AG04450 (cell line): ENCODE measurements at regions not wholly inside any gene's neighbourhood (a gene's known extent, or its start where the extent isn't known, plus 50 kb on each side); places are given as distances from the start of the nearest gene placed in this dataset.

Source experiments
- CTCF ChIA-PET: fragments of 300-600, 350-600 bp; formaldehyde crosslinking; extraction: SDS; loops from one replicate; lab custom pipeline; 2022; ENCODE audit warnings: antibody characterized with exemption, inconsistent platforms; lab: Charles Lee
- POLR2A ChIA-PET: fragments of 350-600 bp; formaldehyde crosslinking; extraction: SDS; loops from one replicate; lab custom pipeline; 2021; ENCODE audit warnings: antibody characterized with exemption, inconsistent platforms; lab: Yijun Ruan, JAX
- DNase-seq: peaks from one replicate; pipeline ENCODE4 v3.0.0-alpha.2; 2011; ENCODE audit warnings: low read depth, low spot score
- H3K27ac ChIP-seq: one replicate; pipeline ENCODE4 v1.5.1; 2012; ENCODE audit warnings: low read depth, low read length, control low read depth
- H3K27me3 ChIP-seq: one replicate; pipeline ENCODE4 v1.6.0; 2012; ENCODE audit warnings: low read length; ENCODE audit not compliant: control insufficient read depth, insufficient read depth
- H3K4me3 ChIP-seq: 2 replicates; pipeline ENCODE4 v1.5.1; 2011; ENCODE audit warnings: mild to moderate bottlenecking, low read depth, low read length, control low read depth
- H3K9me3 ChIP-seq: 2 replicates; pipeline ENCODE4 v1.5.1; 2012; ENCODE audit warnings: low read length; ENCODE audit not compliant: control insufficient read depth, insufficient read depth
- CTCF ChIP-seq: IDR thresholded peaks from 2 replicates; pipeline ENCODE4 v1.5.1; 2011; ENCODE audit warnings: low read depth, low read length, control low read depth, inconsistent platforms

DNA sequence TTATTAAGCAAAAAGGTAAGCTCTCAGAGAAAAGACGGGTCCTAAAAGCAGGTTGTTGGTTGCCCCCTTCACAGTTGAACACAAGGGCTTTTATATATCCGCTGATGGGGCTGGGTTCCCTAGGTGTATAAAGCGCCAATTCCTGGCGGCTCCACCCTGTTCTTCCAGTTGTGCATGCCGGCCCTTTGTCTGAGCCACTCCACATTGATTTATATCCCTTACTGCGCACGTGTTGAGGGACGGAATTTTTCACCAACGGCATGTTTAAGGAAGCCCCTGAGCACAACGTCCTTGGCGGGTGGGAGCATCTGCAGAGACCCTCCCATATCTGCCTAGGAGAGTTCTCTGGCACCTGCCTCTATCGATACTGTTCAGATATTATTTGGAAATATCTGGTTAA, 135.7 kb downstream of the DTHD1 start:
- POLR2A ChIA-PET = no interaction called here

DNA sequence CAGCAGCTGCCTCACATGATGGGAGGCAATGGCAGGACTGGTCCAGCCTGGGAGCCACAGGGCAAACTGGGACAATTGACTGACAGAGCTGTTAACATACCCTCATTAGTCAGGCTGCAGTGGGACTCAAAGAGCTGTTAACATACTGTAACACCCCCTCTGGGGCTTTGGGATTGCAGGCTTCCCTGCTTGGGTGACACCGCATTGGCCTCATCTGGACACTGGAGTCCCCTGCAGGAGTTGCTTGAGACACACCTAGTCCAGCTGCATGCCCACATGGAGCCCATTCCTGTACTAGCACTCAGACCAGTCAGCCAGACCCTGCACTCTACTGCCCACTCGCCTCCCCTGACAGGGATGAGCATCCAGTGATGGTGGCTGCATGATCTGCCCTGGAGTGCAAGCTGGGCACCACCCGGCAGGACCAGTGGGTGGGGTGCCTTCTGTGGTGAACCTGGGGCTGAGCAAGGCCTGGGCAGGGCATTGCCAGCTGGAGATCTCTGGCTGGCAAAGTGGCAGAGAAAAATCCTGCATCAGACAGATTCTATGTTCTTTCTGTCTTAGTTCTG, 138.8 kb downstream of the DTHD1 start:
- TF ChIP-seq CTCF = no peak
- DNase-seq = no peak
- Histone ChIP-seq H3K9me3 (peaks cover 17% of the 10 kb centered on the region), H3K27ac (no peak overlapping the region), H3K4me3 (no peak overlapping the region), H3K27me3 (no peaks in the 10 kb centered on the region)
- ChIA-PET CTCF (no interaction called here), POLR2A (no interaction called here)

More for the DNA sequence above, 135.7 kb downstream of the DTHD1 start:
- no peak overlapping the region for H3K4me3 ChIP-seq
- peaks cover 11% of the 10 kb centered on the region for H3K9me3 ChIP-seq
- H3K27me3 ChIP-seq = no peaks in the 10 kb centered on the region
- CTCF ChIA-PET = no interaction called here
- H3K27ac ChIP-seq = no peak overlapping the region
- TF ChIP-seq CTCF = no peak
- DNase-seq = no peak

- no peak overlapping the region for H3K4me3 ChIP-seq
- CTCF ChIA-PET = no interaction called here
- H3K9me3 ChIP-seq = peaks cover 26% of the 10 kb centered on the region
- DNase-seq = no peak
- H3K27me3 ChIP-seq = no peaks in the 10 kb centered on the region
- H3K27ac ChIP-seq = no peak overlapping the region
- POLR2A ChIA-PET = no interaction called here
- no peak for TF ChIP-seq CTCF
Measured at GRCh38 chr4:36422607-36423006, 141.2 kb downstream of the DTHD1 start.

GRCh38 chr4:36426741-36427140, 145.3 kb downstream of the DTHD1 start:
- no peaks in the 10 kb centered on the region for H3K27me3 ChIP-seq
- H3K27ac ChIP-seq = no peak overlapping the region
- peaks cover 22% of the 10 kb centered on the region for H3K9me3 ChIP-seq
- POLR2A ChIA-PET = no interaction called here
- DNase-seq = no peak
- no peak for TF ChIP-seq CTCF
- H3K4me3 ChIP-seq = no peak overlapping the region
- CTCF ChIA-PET = no interaction called here

DNA sequence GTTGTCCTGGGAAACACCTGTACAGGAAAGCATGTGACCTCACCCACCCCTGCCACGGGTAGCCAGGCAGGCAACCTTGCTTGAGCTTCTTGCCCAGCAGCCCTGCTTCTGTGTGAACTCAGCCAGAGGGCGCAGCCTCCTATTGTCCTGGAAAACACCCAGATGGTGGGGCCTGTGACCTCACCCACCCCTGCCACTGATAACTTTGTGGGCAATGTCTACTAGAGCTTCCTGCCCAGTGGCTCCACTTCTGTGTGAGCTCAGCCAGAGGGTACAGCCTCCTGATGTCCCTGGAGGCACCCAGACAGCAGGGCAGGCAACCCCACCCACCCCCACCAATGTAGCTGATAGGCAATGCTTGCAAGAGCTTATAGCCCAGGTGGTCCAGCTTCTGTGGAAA, 146.3 kb downstream of the DTHD1 start:
- POLR2A ChIA-PET = no interaction called here
- no peak for DNase-seq
- CTCF ChIA-PET = no interaction called here

More for the DNA sequence above, 146.3 kb downstream of the DTHD1 start:
- H3K27ac ChIP-seq = no peak overlapping the region
- H3K27me3 ChIP-seq = no peaks in the 10 kb centered on the region
- H3K4me3 ChIP-seq = no peak overlapping the region
- no peak for TF ChIP-seq CTCF
- peaks cover 20% of the 10 kb centered on the region for H3K9me3 ChIP-seq
